Rectal smooth muscle tissue (tissue), 1 donor: ENCODE measurements at regions not wholly inside any gene's neighbourhood (a gene's known extent, or its start where the extent isn't known, plus 50 kb on each side); places are given as distances from the start of the nearest gene placed in this dataset.
"Not testable (repeated sequence)": the region's sequence is repeated elsewhere in the genome, so short reads cannot be mapped to it uniquely, and the experiment has no call there.

ENCODE experiments used
- H3K27ac ChIP-seq: one replicate; pipeline ENCODE4 v1.7.0; 2013; ENCODE audit warnings: low read depth, low read length, inconsistent platforms
- H3K27me3 ChIP-seq: one replicate; pipeline ENCODE4 v1.7.0; 2013; ENCODE audit warnings: low read length; ENCODE audit not compliant: control insufficient read depth, insufficient read depth
- H3K36me3 ChIP-seq: one replicate; pipeline ENCODE4 v1.7.0; 2013; ENCODE audit warnings: low read length; ENCODE audit not compliant: control insufficient read depth, insufficient read depth
- H3K4me1 ChIP-seq: one replicate; pipeline ENCODE4 v1.7.0; 2013; ENCODE audit warnings: low read length; ENCODE audit not compliant: control insufficient read depth, insufficient read depth
- H3K4me3 ChIP-seq: one replicate; pipeline ENCODE4 v1.7.0; 2013; ENCODE audit warnings: low read length
- H3K9ac ChIP-seq: one replicate; pipeline ENCODE4 v1.7.0; 2013; ENCODE audit warnings: low read length

GRCh38 chr16:88128556-88128955 lies 177.3 kb downstream of the BANP start:
- no peaks in the 10 kb centered on the region for H3K27me3 ChIP-seq
- H3K36me3 ChIP-seq: no peaks in the 10 kb centered on the region
- no peaks in the 10 kb centered on the region for H3K4me1 ChIP-seq
- H3K27ac ChIP-seq: no peak overlapping the region
- no peak overlapping the region for H3K4me3 ChIP-seq
- no peak overlapping the region for H3K9ac ChIP-seq

- H3K4me1 ChIP-seq, H3K27ac ChIP-seq, H3K27me3 ChIP-seq, H3K36me3 ChIP-seq, H3K9ac ChIP-seq, H3K4me3 ChIP-seq: not testable (repeated sequence)
These were observed 177.9 kb downstream of the BANP start for GRCh38 chr16:88129133-88129532.

- H3K4me1 ChIP-seq: no peaks in the 10 kb centered on the region
- H3K9ac ChIP-seq: no peak overlapping the region
- no peak overlapping the region for H3K27ac ChIP-seq
- H3K27me3 ChIP-seq: no peaks in the 10 kb centered on the region
- no peak overlapping the region for H3K4me3 ChIP-seq
- no peaks in the 10 kb centered on the region for H3K36me3 ChIP-seq
These were observed 178.8 kb downstream of the BANP start for GRCh38 chr16:88130016-88130415.

GRCh38 chr16:88130681-88131080 lies 179.4 kb downstream of the BANP start:
- Histone ChIP-seq H3K27ac (no peak overlapping the region), H3K36me3 (no peaks in the 10 kb centered on the region), H3K4me3 (no peak overlapping the region), H3K27me3 (no peaks in the 10 kb centered on the region), H3K9ac (no peak overlapping the region), H3K4me1 (no peaks in the 10 kb centered on the region)

GRCh38 chr16:88131256-88131655 lies 180.0 kb downstream of the BANP start:
- no peak overlapping the region for H3K4me3 ChIP-seq
- H3K27ac ChIP-seq: no peak overlapping the region
- no peaks in the 10 kb centered on the region for H3K36me3 ChIP-seq
- no peaks in the 10 kb centered on the region for H3K4me1 ChIP-seq
- H3K9ac ChIP-seq: no peak overlapping the region
- no peaks in the 10 kb centered on the region for H3K27me3 ChIP-seq

- Histone ChIP-seq H3K36me3 (no peaks in the 10 kb centered on the region), H3K27ac (no peak overlapping the region)
These were observed 180.7 kb downstream of the BANP start for GRCh38 chr16:88131966-88132365.

GRCh38 chr16:88132836-88133506 lies 181.7 kb downstream of the BANP start:
- Histone ChIP-seq H3K36me3 (no peaks in the 10 kb centered on the region), H3K4me1 (no peaks in the 10 kb centered on the region), H3K4me3 (no peak overlapping the region), H3K27ac (no peak overlapping the region), H3K9ac (no peak overlapping the region), H3K27me3 (no peaks in the 10 kb centered on the region)

More at GRCh38 chr16:88131966-88132365, 180.7 kb downstream of the BANP start:
- Histone ChIP-seq H3K9ac (no peak overlapping the region), H3K4me1 (no peaks in the 10 kb centered on the region), H3K4me3 (no peak overlapping the region), H3K27me3 (no peaks in the 10 kb centered on the region)

GRCh38 chr16:88133507-88133843 lies 182.2 kb downstream of the BANP start:
- Histone ChIP-seq H3K4me1 (no peaks in the 10 kb centered on the region), H3K27ac (no peak overlapping the region), H3K36me3 (no peaks in the 10 kb centered on the region), H3K4me3 (no peak overlapping the region), H3K27me3 (no peaks in the 10 kb centered on the region), H3K9ac (no peak overlapping the region)

- not testable (repeated sequence) for H3K4me1 ChIP-seq, H3K36me3 ChIP-seq, H3K27me3 ChIP-seq, H3K4me3 ChIP-seq, H3K9ac ChIP-seq, H3K27ac ChIP-seq
These were observed 183.1 kb downstream of the BANP start for GRCh38 chr16:88134172-88134898.

GRCh38 chr16:88134899-88135682 lies 183.9 kb downstream of the BANP start:
- H3K4me1 ChIP-seq, H3K36me3 ChIP-seq, H3K4me3 ChIP-seq, H3K27me3 ChIP-seq, H3K27ac ChIP-seq, H3K9ac ChIP-seq: not testable (repeated sequence)

- not testable (repeated sequence) for H3K9ac ChIP-seq, H3K4me3 ChIP-seq, H3K27me3 ChIP-seq, H3K4me1 ChIP-seq, H3K36me3 ChIP-seq, H3K27ac ChIP-seq
These were observed 185.0 kb downstream of the BANP start for GRCh38 chr16:88136211-88136713.

- H3K36me3 ChIP-seq, H3K27ac ChIP-seq, H3K4me3 ChIP-seq, H3K4me1 ChIP-seq, H3K9ac ChIP-seq, H3K27me3 ChIP-seq: not testable (repeated sequence)
These were observed 185.7 kb downstream of the BANP start for GRCh38 chr16:88136939-88137338.
